HG02610 (cell line): ENCODE measurements at regions not wholly inside any gene's neighbourhood (a gene's known extent, or its start where the extent isn't known, plus 50 kb on each side); places are given as distances from the start of the nearest gene placed in this dataset.

Source experiments
- ATAC-seq: cut with Tn5 transposase; IDR thresholded peaks from one replicate; pipeline ENCODE4 v1.9.1; 2021; ENCODE audit warnings: mild to moderate bottlenecking, moderate library complexity; ENCODE audit not compliant: unreplicated experiment

GRCh38 chr13:91284335-91284734 lies 63.2 kb upstream of the MIR17HG start:
- ATAC-seq, result no peak

DNA sequence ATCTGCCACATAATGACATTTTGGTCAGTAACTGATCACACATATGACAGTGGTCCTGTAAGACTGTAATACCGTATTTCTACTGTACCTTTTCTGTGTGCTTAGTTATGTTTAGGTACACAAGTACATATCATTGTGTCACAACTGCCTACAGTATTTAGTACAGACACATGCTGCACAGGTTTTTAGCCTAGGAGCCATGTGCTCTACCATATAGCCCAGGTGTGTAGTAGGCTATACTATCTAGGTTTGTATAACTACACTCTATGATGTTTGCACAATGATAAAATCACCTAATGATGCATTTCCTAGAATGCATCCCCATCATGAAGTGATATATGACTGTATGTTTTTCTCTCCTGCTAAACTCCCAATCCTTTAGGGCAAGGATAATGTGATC lies 61.2 kb upstream of the MIR17HG start:
- ATAC-seq, result no peak

DNA sequence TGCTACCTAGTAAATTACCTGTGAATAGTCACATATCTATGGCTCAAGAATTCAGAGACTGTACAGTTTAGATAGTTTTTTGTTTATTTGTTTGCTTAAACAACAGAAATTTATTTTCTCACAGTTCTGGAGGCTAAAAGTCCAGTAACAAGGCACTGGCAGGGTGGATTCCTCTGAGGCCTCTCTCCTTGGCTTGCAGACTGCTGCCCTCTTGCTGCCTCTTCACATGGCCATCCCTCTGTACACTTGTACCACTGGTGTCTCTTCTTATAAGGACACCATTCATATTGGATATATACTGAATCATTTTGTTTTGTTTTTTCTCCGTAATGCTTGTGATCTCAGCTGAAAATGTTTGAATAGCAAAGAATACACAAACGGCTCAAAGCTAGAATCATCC lies 56.4 kb upstream of the MIR17HG start:
- no peak for ATAC-seq

DNA sequence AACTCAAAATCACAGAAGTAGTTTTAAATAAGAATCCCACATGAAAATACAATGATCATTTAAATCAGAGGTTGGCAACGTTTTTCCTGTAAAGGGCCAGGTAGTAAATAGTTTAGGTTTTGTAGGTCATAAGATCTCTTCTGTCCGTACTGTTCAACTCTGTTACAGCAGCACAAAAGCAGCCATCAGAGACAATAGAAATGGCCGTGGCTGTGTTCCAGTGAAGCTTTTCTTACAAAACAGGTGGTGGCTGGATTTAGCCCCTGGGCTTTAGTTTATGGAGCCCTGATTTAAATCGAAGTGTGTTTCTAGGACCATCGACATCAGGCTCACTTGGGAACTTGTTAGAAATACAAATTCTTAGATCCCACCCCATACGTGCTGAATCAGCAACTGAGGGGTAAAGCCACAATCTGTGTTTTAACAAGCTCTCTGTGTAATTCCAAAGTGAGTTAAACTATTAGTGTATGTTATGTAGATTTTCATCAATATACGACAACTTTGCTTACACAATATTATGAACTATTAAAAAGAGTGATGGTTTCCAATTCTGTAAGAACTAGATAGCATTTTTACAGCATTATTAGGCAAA lies 54.8 kb upstream of the MIR17HG start:
- no peak for ATAC-seq

- no peak for ATAC-seq
Measured at GRCh38 chr13:91295712-91296410, 51.6 kb upstream of the MIR17HG start.

- no peak for ATAC-seq
Measured at GRCh38 chr13:91297503-91297902, 50.0 kb upstream of the MIR17HG start.
